Gastroesophageal sphincter (tissue), 3 donors: ENCODE measurements at regions not wholly inside any gene's neighbourhood (a gene's known extent, or its start where the extent isn't known, plus 50 kb on each side); places are given as distances from the start of the nearest gene placed in this dataset.

Experiments
- CTCF ChIP-seq, 4 experiments: fragments of 200-600 bp in 2 of 4; fragments of 450-650 bp in 2 of 4; sonication (generic) in 1 of 4; IDR thresholded peaks; one replicate each; pipeline ENCODE4 v1.5.1; 2017 to 2019; ENCODE audit warnings: antibody characterized with exemption in 4 of 4, mild to moderate bottlenecking in 2 of 4, moderate library complexity in 2 of 4
- POLR2A ChIP-seq, 2 donors: fragments of 450-650 bp; IDR thresholded peaks; one replicate each; pipeline ENCODE4 v1.6.1; 2017; ENCODE audit warnings: antibody characterized with exemption in 2 of 2, mild to moderate bottlenecking in 2 of 2, moderate library complexity in 1 of 2
- POLR2AphosphoS5 ChIP-seq: sonication (generic); formaldehyde crosslinking; IDR thresholded peaks from one replicate; pipeline ENCODE4 v1.6.1; 2017; ENCODE audit warnings: antibody characterized with exemption

GRCh38 chr7:52842202-52842900 lies 193.1 kb upstream of the POM121L12 start:
- TF ChIP-seq POLR2AphosphoS5 (no peak), CTCF (IDR thresholded peaks at IDR 0.05) (no peak), POLR2A (IDR thresholded peaks at IDR 0.05) (no peak)
